MM.1S (cell line): ENCODE measurements at regions not wholly inside any gene's neighbourhood (a gene's known extent, or its start where the extent isn't known, plus 50 kb on each side); places are given as distances from the start of the nearest gene placed in this dataset.

ENCODE experiments used
- DNase-seq: peaks from one replicate; pipeline ENCODE4 v3.0.0-alpha.2; 2015
- H2AFZ ChIP-seq: fragments of 300-600 bp; sonication (generic); 2 replicates; pipeline ENCODE4 v1.6.0; 2016; ENCODE audit warnings: antibody characterized with exemption, low read length
- H3F3A ChIP-seq: fragments of 300-600 bp; sonication (generic); 2 replicates; pipeline ENCODE4 v1.6.1; 2016; ENCODE audit warnings: mild to moderate bottlenecking, antibody characterized with exemption, low read length, moderate library complexity, mixed read lengths; ENCODE audit not compliant: insufficient read depth
- H3K27ac ChIP-seq: fragments of 300-600 bp; sonication (generic); 2 replicates; pipeline ENCODE4 v1.5.1; 2016; ENCODE audit warnings: mild to moderate bottlenecking, low read length
- H3K27me3 ChIP-seq: fragments of 300-600 bp; sonication (generic); replicated peaks from 2 replicates; pipeline ENCODE4 v1.6.0; 2016; ENCODE audit warnings: low read length; ENCODE audit not compliant: insufficient read depth
- H3K36me3 ChIP-seq: fragments of 300-600 bp; sonication (generic); replicated peaks from 2 replicates; pipeline ENCODE4 v1.6.1; 2016; ENCODE audit warnings: mild to moderate bottlenecking, low read length, mixed read lengths; ENCODE audit not compliant: insufficient read depth
- H3K4me1 ChIP-seq: fragments of 300-600 bp; sonication (generic); 2 replicates; pipeline ENCODE4 v1.6.1; 2016; ENCODE audit warnings: low read length, mixed read lengths
- H3K4me2 ChIP-seq: fragments of 300-600 bp; sonication (generic); 2 replicates; pipeline ENCODE4 v1.6.0; 2016; ENCODE audit warnings: low read depth, low read length
- H3K4me3 ChIP-seq: fragments of 300-600 bp; sonication (generic); 2 replicates; pipeline ENCODE4 v1.5.1; 2016; ENCODE audit warnings: low read length, mixed read lengths
- H3K79me2 ChIP-seq: fragments of 300-600 bp; sonication (generic); 2 replicates; pipeline ENCODE4 v1.6.1; 2016; ENCODE audit warnings: mixed run types, low read length, mixed read lengths
- H3K9ac ChIP-seq: fragments of 300-600 bp; sonication (generic); 2 replicates; pipeline ENCODE4 v1.6.1; 2016; ENCODE audit warnings: low read length, mixed read lengths
- H3K9me2 ChIP-seq: fragments of 300-600 bp; sonication (generic); replicated peaks from 2 replicates; pipeline ENCODE4 v1.6.1; 2016; ENCODE audit warnings: mild to moderate bottlenecking, low read length, mixed read lengths; ENCODE audit not compliant: insufficient read depth
- H3K9me3 ChIP-seq: fragments of 300-600 bp; sonication (generic); replicated peaks from 2 replicates; pipeline ENCODE4 v1.6.1; 2016; ENCODE audit warnings: mild to moderate bottlenecking, low read length, mixed read lengths; ENCODE audit not compliant: insufficient read depth
- H4K20me1 ChIP-seq: fragments of 300-600 bp; sonication (generic); 2 replicates; pipeline ENCODE4 v1.6.1; 2016; ENCODE audit warnings: mild to moderate bottlenecking, low read length, moderate library complexity, mixed read lengths; ENCODE audit not compliant: insufficient read depth
- CTCF ChIP-seq: fragments of 300-600 bp; sonication (generic); IDR thresholded peaks from 2 replicates; pipeline ENCODE4 v1.5.1; 2016; ENCODE audit warnings: antibody characterized with exemption, low read length, mixed read lengths
- EZH2 ChIP-seq: fragments of 300-600 bp; sonication (generic); optimal IDR thresholded peaks from 2 replicates; pipeline ENCODE3; 2017; ENCODE audit warnings: low read depth, mild to moderate bottlenecking, antibody characterized with exemption, low read length, mixed read lengths
- EZH2phosphoT487 ChIP-seq: fragments of 300-600 bp; sonication (generic); IDR thresholded peaks from 2 replicates; pipeline ENCODE4 v1.6.1; 2018; ENCODE audit warnings: antibody characterized with exemption, low read length

DNA sequence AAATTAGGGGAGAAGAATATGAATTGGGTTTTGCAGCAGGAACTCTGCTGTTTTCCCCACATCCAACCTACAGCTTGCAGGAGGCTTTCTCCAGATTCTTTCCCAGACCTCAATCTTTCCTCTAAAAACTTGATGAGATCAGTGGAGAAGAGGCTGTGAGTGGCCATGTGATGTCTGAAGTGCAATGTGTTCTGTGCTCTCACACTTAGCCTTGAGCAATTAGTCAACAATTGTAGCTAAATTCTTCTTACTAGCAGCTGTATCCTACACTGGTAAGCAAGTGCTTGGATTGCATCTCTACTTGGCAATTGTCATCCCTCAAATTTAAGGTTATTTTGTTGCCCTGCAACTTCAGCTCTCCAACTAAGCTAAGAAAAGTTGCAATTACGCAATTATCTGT lies 807.3 kb upstream of the RGS18 start:
- no peak overlapping the region for H2AFZ ChIP-seq

GRCh38 chr1:191358724-191359123 lies 799.5 kb upstream of the RGS18 start:
- no peaks in the 10 kb centered on the region for H3K79me2 ChIP-seq
- H2AFZ ChIP-seq = no peak overlapping the region
- no peaks in the 10 kb centered on the region for H3K9me2 ChIP-seq
- DNase-seq = peak; percentile 66
- TF ChIP-seq EZH2phosphoT487 (no peak), EZH2 (no peak), CTCF (no peak)
- H3K4me3 ChIP-seq = peak overlapping the region; percentile 6; the same call in 1 of the 2 replicates
- no peak overlapping the region for H3K9ac ChIP-seq
- peaks cover 5% of the 10 kb centered on the region; the same call in 1 of the 2 replicates for H3F3A ChIP-seq
- H3K36me3 ChIP-seq = no peaks in the 10 kb centered on the region
- H3K4me2 ChIP-seq = peak overlapping the region; percentile 40
- H3K27me3 ChIP-seq = no peaks in the 10 kb centered on the region
- no peaks in the 10 kb centered on the region for H3K9me3 ChIP-seq
- H4K20me1 ChIP-seq = no peaks in the 10 kb centered on the region
- peak overlapping the region; percentile 19; the same call in 1 of the 2 replicates for H3K27ac ChIP-seq
- peaks cover 13% of the 10 kb centered on the region for H3K4me1 ChIP-seq

More for the DNA sequence above, 807.3 kb upstream of the RGS18 start:
- Histone ChIP-seq H3F3A (no peaks in the 10 kb centered on the region), H3K27me3 (no peaks in the 10 kb centered on the region), H3K4me3 (no peak overlapping the region), H3K9me2 (no peaks in the 10 kb centered on the region), H3K9ac (no peak overlapping the region), H3K27ac (no peak overlapping the region), H3K4me2 (no peak overlapping the region), H4K20me1 (no peaks in the 10 kb centered on the region), H3K36me3 (no peaks in the 10 kb centered on the region), H3K9me3 (no peaks in the 10 kb centered on the region), H3K79me2 (no peaks in the 10 kb centered on the region), H3K4me1 (no peaks in the 10 kb centered on the region)
- TF ChIP-seq EZH2 (no peak), EZH2phosphoT487 (no peak), CTCF (no peak)
- DNase-seq = no peak

GRCh38 chr1:191366686-191367085 lies 791.6 kb upstream of the RGS18 start:
- H4K20me1 ChIP-seq = no peaks in the 10 kb centered on the region
- no peak overlapping the region for H3K4me2 ChIP-seq
- no peak for DNase-seq
- H3F3A ChIP-seq = no peaks in the 10 kb centered on the region
- H3K9ac ChIP-seq = no peak overlapping the region
- no peak for TF ChIP-seq CTCF
- no peak for TF ChIP-seq EZH2phosphoT487
- TF ChIP-seq EZH2 = no peak
- no peaks in the 10 kb centered on the region for H3K4me1 ChIP-seq
- H2AFZ ChIP-seq = no peak overlapping the region
- H3K9me3 ChIP-seq = no peaks in the 10 kb centered on the region
- no peaks in the 10 kb centered on the region for H3K9me2 ChIP-seq
- no peak overlapping the region for H3K4me3 ChIP-seq
- H3K27ac ChIP-seq = no peak overlapping the region
- no peaks in the 10 kb centered on the region for H3K36me3 ChIP-seq
- H3K79me2 ChIP-seq = no peaks in the 10 kb centered on the region
- no peaks in the 10 kb centered on the region for H3K27me3 ChIP-seq
